ENCODE measurements at regions not wholly inside any gene's neighbourhood (a gene's known extent, or its start where the extent isn't known, plus 50 kb on each side); places are given as distances from the start of the nearest gene placed in this dataset.

GRCh38 chr6:164478426-164478825, 831.0 kb downstream of the C6orf118 start:
- Histone ChIP-seq H3K4me3 (ENCODE audit: low read length) (no peak overlapping the region), H3K36me3 (ENCODE audit: insufficient read depth, low read length) (no peaks in the 10 kb centered on the region), H3K9me3 (ENCODE audit: low read length) (peaks cover 4% of the 10 kb centered on the region), H2AFZ (ENCODE audit: low read depth, low read length) (no peak overlapping the region), H3K27me3 (ENCODE audit: insufficient read depth, low read length) (no peaks in the 10 kb centered on the region), H3K4me1 (ENCODE audit: insufficient read depth, low read length) (peaks cover 15% of the 10 kb centered on the region)

GRCh38 chr6:164477790-164478189, 831.6 kb downstream of the C6orf118 start:
- Histone ChIP-seq H3K4me3 (ENCODE audit: low read length) (no peak overlapping the region), H3K27me3 (ENCODE audit: insufficient read depth, low read length) (no peaks in the 10 kb centered on the region), H3K4me1 (ENCODE audit: insufficient read depth, low read length) (peaks cover 15% of the 10 kb centered on the region), H3K9me3 (ENCODE audit: low read length) (peaks cover 4% of the 10 kb centered on the region), H2AFZ (ENCODE audit: low read depth, low read length) (no peak overlapping the region), H3K36me3 (ENCODE audit: insufficient read depth, low read length) (no peaks in the 10 kb centered on the region)

- no peak overlapping the region for H3K4me3 ChIP-seq (ENCODE audit: low read length)
- H3K36me3 ChIP-seq (ENCODE audit: insufficient read depth, low read length), result no peaks in the 10 kb centered on the region
- H3K9me3 ChIP-seq (ENCODE audit: low read length), result peaks cover 4% of the 10 kb centered on the region
- H2AFZ ChIP-seq (ENCODE audit: low read depth, low read length), result no peak overlapping the region
- no peaks in the 10 kb centered on the region for H3K27me3 ChIP-seq (ENCODE audit: insufficient read depth, low read length)
- peaks cover 15% of the 10 kb centered on the region for H3K4me1 ChIP-seq (ENCODE audit: insufficient read depth, low read length)
Measured at GRCh38 chr6:164477101-164477500, 832.3 kb downstream of the C6orf118 start.

GRCh38 chr6:164469276-164469949, 840.0 kb downstream of the C6orf118 start:
- no peaks in the 10 kb centered on the region for H3K27me3 ChIP-seq (ENCODE audit: insufficient read depth, low read length)
- no peak overlapping the region for H2AFZ ChIP-seq (ENCODE audit: low read depth, low read length)
- H3K4me3 ChIP-seq (ENCODE audit: low read length), result no peak overlapping the region
- H3K9me3 ChIP-seq (ENCODE audit: low read length), result peaks cover 2% of the 10 kb centered on the region
- H3K4me1 ChIP-seq (ENCODE audit: insufficient read depth, low read length), result no peaks in the 10 kb centered on the region
- no peaks in the 10 kb centered on the region for H3K36me3 ChIP-seq (ENCODE audit: insufficient read depth, low read length)

GRCh38 chr6:164455835-164456234, 853.6 kb downstream of the C6orf118 start:
- no peaks in the 10 kb centered on the region for H3K27me3 ChIP-seq (ENCODE audit: insufficient read depth, low read length)
- no peak overlapping the region for H2AFZ ChIP-seq (ENCODE audit: low read depth, low read length)
- H3K9me3 ChIP-seq (ENCODE audit: low read length), result no peaks in the 10 kb centered on the region
- H3K36me3 ChIP-seq (ENCODE audit: insufficient read depth, low read length), result no peaks in the 10 kb centered on the region
- no peak overlapping the region for H3K4me3 ChIP-seq (ENCODE audit: low read length)
- H3K4me1 ChIP-seq (ENCODE audit: insufficient read depth, low read length), result peaks cover 2% of the 10 kb centered on the region

- H3K36me3 ChIP-seq (ENCODE audit: insufficient read depth, low read length), result no peaks in the 10 kb centered on the region
- no peak overlapping the region for H2AFZ ChIP-seq (ENCODE audit: low read depth, low read length)
- no peak overlapping the region for H3K4me3 ChIP-seq (ENCODE audit: low read length)
- no peaks in the 10 kb centered on the region for H3K4me1 ChIP-seq (ENCODE audit: insufficient read depth, low read length)
- no peaks in the 10 kb centered on the region for H3K27me3 ChIP-seq (ENCODE audit: insufficient read depth, low read length)
- H3K9me3 ChIP-seq (ENCODE audit: low read length), result peaks cover 2% of the 10 kb centered on the region
Measured at GRCh38 chr6:164453835-164454234, 855.6 kb downstream of the C6orf118 start.

GRCh38 chr6:164442572-164442971, 866.8 kb downstream of the C6orf118 start:
- H3K36me3 ChIP-seq (ENCODE audit: insufficient read depth, low read length), result no peaks in the 10 kb centered on the region
- H3K4me3 ChIP-seq (ENCODE audit: low read length), result no peak overlapping the region
- peaks cover 4% of the 10 kb centered on the region for H3K9me3 ChIP-seq (ENCODE audit: low read length)
- H3K4me1 ChIP-seq (ENCODE audit: insufficient read depth, low read length), result no peaks in the 10 kb centered on the region
- no peak overlapping the region for H2AFZ ChIP-seq (ENCODE audit: low read depth, low read length)
- no peaks in the 10 kb centered on the region for H3K27me3 ChIP-seq (ENCODE audit: insufficient read depth, low read length)

GRCh38 chr6:164439331-164439730, 870.1 kb downstream of the C6orf118 start:
- H3K36me3 ChIP-seq (ENCODE audit: insufficient read depth, low read length), result no peaks in the 10 kb centered on the region
- H3K4me3 ChIP-seq (ENCODE audit: low read length), result no peak overlapping the region
- no peaks in the 10 kb centered on the region for H3K4me1 ChIP-seq (ENCODE audit: insufficient read depth, low read length)
- H3K27me3 ChIP-seq (ENCODE audit: insufficient read depth, low read length), result no peaks in the 10 kb centered on the region
- H2AFZ ChIP-seq (ENCODE audit: low read depth, low read length), result no peak overlapping the region
- peaks cover 4% of the 10 kb centered on the region for H3K9me3 ChIP-seq (ENCODE audit: low read length)

GRCh38 chr6:164436976-164437375, 872.4 kb downstream of the C6orf118 start:
- no peaks in the 10 kb centered on the region for H3K9me3 ChIP-seq (ENCODE audit: low read length)
- no peak overlapping the region for H3K4me3 ChIP-seq (ENCODE audit: low read length)
- H2AFZ ChIP-seq (ENCODE audit: low read depth, low read length), result no peak overlapping the region
- H3K4me1 ChIP-seq (ENCODE audit: insufficient read depth, low read length), result no peaks in the 10 kb centered on the region
- H3K27me3 ChIP-seq (ENCODE audit: insufficient read depth, low read length), result no peaks in the 10 kb centered on the region
- H3K36me3 ChIP-seq (ENCODE audit: insufficient read depth, low read length), result no peaks in the 10 kb centered on the region

GRCh38 chr6:164427728-164428402, 881.5 kb downstream of the C6orf118 start:
- Histone ChIP-seq H3K4me3 (ENCODE audit: low read length) (no peak overlapping the region), H3K9me3 (ENCODE audit: low read length) (peaks cover 8% of the 10 kb centered on the region), H3K27me3 (ENCODE audit: insufficient read depth, low read length) (no peaks in the 10 kb centered on the region), H3K4me1 (ENCODE audit: insufficient read depth, low read length) (no peaks in the 10 kb centered on the region), H3K36me3 (ENCODE audit: insufficient read depth, low read length) (no peaks in the 10 kb centered on the region), H2AFZ (ENCODE audit: low read depth, low read length) (no peak overlapping the region)

- Histone ChIP-seq H3K27me3 (ENCODE audit: insufficient read depth, low read length) (no peaks in the 10 kb centered on the region), H3K4me1 (ENCODE audit: insufficient read depth, low read length) (no peaks in the 10 kb centered on the region), H3K36me3 (ENCODE audit: insufficient read depth, low read length) (no peaks in the 10 kb centered on the region), H3K9me3 (ENCODE audit: low read length) (peaks cover 15% of the 10 kb centered on the region), H2AFZ (ENCODE audit: low read depth, low read length) (no peak overlapping the region), H3K4me3 (ENCODE audit: low read length) (no peak overlapping the region)
Measured at GRCh38 chr6:164424489-164424888, 884.9 kb downstream of the C6orf118 start.

- H3K9me3 ChIP-seq (ENCODE audit: low read length), result peaks cover 12% of the 10 kb centered on the region
- H3K4me1 ChIP-seq (ENCODE audit: insufficient read depth, low read length), result peaks cover 37% of the 10 kb centered on the region
- H2AFZ ChIP-seq (ENCODE audit: low read depth, low read length), result no peak overlapping the region
- no peaks in the 10 kb centered on the region for H3K36me3 ChIP-seq (ENCODE audit: insufficient read depth, low read length)
- no peak overlapping the region for H3K4me3 ChIP-seq (ENCODE audit: low read length)
- no peaks in the 10 kb centered on the region for H3K27me3 ChIP-seq (ENCODE audit: insufficient read depth, low read length)
Measured at GRCh38 chr6:164419099-164419498, 890.3 kb downstream of the C6orf118 start.

GRCh38 chr6:164418262-164418588, 891.2 kb downstream of the C6orf118 start:
- Histone ChIP-seq H3K9me3 (ENCODE audit: low read length) (peaks cover 12% of the 10 kb centered on the region), H3K27me3 (ENCODE audit: insufficient read depth, low read length) (no peaks in the 10 kb centered on the region), H2AFZ (ENCODE audit: low read depth, low read length) (no peak overlapping the region), H3K36me3 (ENCODE audit: insufficient read depth, low read length) (no peaks in the 10 kb centered on the region), H3K4me3 (ENCODE audit: low read length) (no peak overlapping the region), H3K4me1 (ENCODE audit: insufficient read depth, low read length) (peaks cover 37% of the 10 kb centered on the region)

Data from neuron (in vitro differentiated cells).